PC-9 (cell line): ENCODE measurements at regions not wholly inside any gene's neighbourhood (a gene's known extent, or its start where the extent isn't known, plus 50 kb on each side); places are given as distances from the start of the nearest gene placed in this dataset.

Experiments
- BruUV-seq: library from RNA; stranded (reverse); fragments of 400-500 nt; replicated peaks from 2 replicates; lab custom pipeline; 2021; lab: Mats Ljungman, UMichigan
- CTCF ChIA-PET: fragments of 300-600 bp; sonication (Branson Sonifier 250); formaldehyde crosslinking; loops from one replicate; lab custom pipeline; 2022; ENCODE audit warnings: antibody characterized with exemption; lab: Charles Lee
- POLR2A ChIA-PET: fragments of 300-600 bp; sonication (Branson Sonifier 250); formaldehyde crosslinking; loops from one replicate; lab custom pipeline; 2022; ENCODE audit warnings: antibody characterized with exemption; ENCODE audit not compliant: unreplicated experiment; lab: Charles Lee
- DNase-seq, 2 experiments: peaks; one replicate each; pipeline versions ENCODE4 v3.0.0 to v3.0.0-alpha.2; 2015 to 2022; ENCODE audit warnings: mixed read lengths in 1 of 2
- H2AFZ ChIP-seq: fragments of 200-600 bp; sonication (generic); 2 replicates; pipeline ENCODE4 v1.8.1; 2017; ENCODE audit warnings: antibody characterized with exemption
- H3F3A ChIP-seq: fragments of 200-600 bp; sonication (generic); 2 replicates; pipeline ENCODE4 v1.8.1; 2017; ENCODE audit warnings: antibody characterized with exemption, mild to moderate bottlenecking, low read depth; ENCODE audit not compliant: insufficient read depth
- H3K27ac ChIP-seq: fragments of 200-600 bp; sonication (generic); 2 replicates; pipeline ENCODE4 v1.6.1; 2016; ENCODE audit warnings: mixed run types
- H3K27me3 ChIP-seq: fragments of 200-600 bp; sonication (generic); 2 replicates; pipeline ENCODE4 v1.6.1; 2016; ENCODE audit warnings: low read depth, mixed run types; ENCODE audit not compliant: insufficient read depth
- H3K36me3 ChIP-seq: fragments of 200-600 bp; sonication (generic); 2 replicates; pipeline ENCODE4 v1.6.1; 2016; ENCODE audit warnings: low read depth, mixed run types
- H3K4me1 ChIP-seq: fragments of 200-600 bp; sonication (generic); replicated peaks from 2 replicates; pipeline ENCODE4 v1.6.1; 2016; ENCODE audit warnings: mixed run types; ENCODE audit not compliant: insufficient read depth
- H3K4me2 ChIP-seq: fragments of 200-600 bp; sonication (generic); 2 replicates; pipeline ENCODE4 v1.6.1; 2017; ENCODE audit warnings: mixed run types
- H3K4me3 ChIP-seq: fragments of 200-600 bp; sonication (generic); 2 replicates; pipeline ENCODE4 v1.6.1; 2016; ENCODE audit warnings: mixed run types
- H3K79me2 ChIP-seq: fragments of 200-600 bp; sonication (generic); 2 replicates; pipeline ENCODE4 v1.6.1; 2017; ENCODE audit warnings: low read depth, mixed run types
- H3K9me2 ChIP-seq: fragments of 200-600 bp; sonication (generic); 2 replicates; pipeline ENCODE4 v1.8.1; 2017; ENCODE audit warnings: mild to moderate bottlenecking; ENCODE audit not compliant: insufficient read depth
- H3K9me3 ChIP-seq: fragments of 200-600 bp; sonication (generic); 2 replicates; pipeline ENCODE4 v1.8.1; 2016; ENCODE audit warnings: low read depth; ENCODE audit not compliant: insufficient read depth
- H4K20me1 ChIP-seq: fragments of 200-600 bp; sonication (generic); 2 replicates; pipeline ENCODE4 v1.8.1; 2017; ENCODE audit not compliant: insufficient read depth
- CTCF ChIP-seq: fragments of 200-600 bp; sonication (generic); conservative IDR thresholded peaks from 2 replicates; pipeline ENCODE4 v1.6.1; 2017; ENCODE audit warnings: mixed run types, antibody characterized with exemption, mild to moderate bottlenecking, moderate library complexity
- EZH2 ChIP-seq: fragments of 200-600 bp; sonication (generic); IDR thresholded peaks from 2 replicates; pipeline ENCODE4 v1.8.0; 2017; ENCODE audit warnings: antibody characterized with exemption, low read depth
- intact Hi-C: fragments of 100-400 bp; cut with micrococcal nuclease; formaldehyde crosslinking; loops from one replicate; pipeline ENCODE4 v1.10.0; 2022; ENCODE audit not compliant: unreplicated experiment

- Histone ChIP-seq H3K79me2 (no peaks in the 10 kb centered on the region), H3K27me3 (no peaks in the 10 kb centered on the region), H2AFZ (no peak overlapping the region), H3K9me3 (no peaks in the 10 kb centered on the region), H3F3A (no peaks in the 10 kb centered on the region), H3K36me3 (no peaks in the 10 kb centered on the region), H3K9me2 (no peaks in the 10 kb centered on the region), H3K27ac (no peak overlapping the region), H3K4me3 (no peak overlapping the region), H4K20me1 (no peaks in the 10 kb centered on the region), H3K4me1 (no peaks in the 10 kb centered on the region), H3K4me2 (no peak overlapping the region)
- no peak for DNase-seq
- no TSS peak for BruUV-seq
- intact Hi-C loops, result no loop called here
- TF ChIP-seq EZH2 (no peak), CTCF (no peak)
- POLR2A ChIA-PET, result no interaction called here
- CTCF ChIA-PET, result no interaction called here
Measured at GRCh38 chr10:118968060-118968459, 61.5 kb upstream of the NANOS1 start.

GRCh38 chr10:118968482-118968881 is 61.0 kb upstream of the NANOS1 start:
- H4K20me1 ChIP-seq, result no peaks in the 10 kb centered on the region
- no peaks in the 10 kb centered on the region for H3K9me2 ChIP-seq
- ChIA-PET CTCF (no interaction called here), POLR2A (no interaction called here)
- no peak overlapping the region for H3K4me2 ChIP-seq
- no peak overlapping the region for H3K27ac ChIP-seq
- no peak for TF ChIP-seq CTCF
- TF ChIP-seq EZH2, result no peak
- no peaks in the 10 kb centered on the region for H3F3A ChIP-seq
- H3K36me3 ChIP-seq, result no peaks in the 10 kb centered on the region
- intact Hi-C loops, result no loop called here
- no peaks in the 10 kb centered on the region for H3K27me3 ChIP-seq
- H3K4me3 ChIP-seq, result no peak overlapping the region
- no peaks in the 10 kb centered on the region for H3K9me3 ChIP-seq
- no peaks in the 10 kb centered on the region for H3K79me2 ChIP-seq
- DNase-seq, result no peak
- no peaks in the 10 kb centered on the region for H3K4me1 ChIP-seq
- H2AFZ ChIP-seq, result no peak overlapping the region
- no TSS peak for BruUV-seq

DNA sequence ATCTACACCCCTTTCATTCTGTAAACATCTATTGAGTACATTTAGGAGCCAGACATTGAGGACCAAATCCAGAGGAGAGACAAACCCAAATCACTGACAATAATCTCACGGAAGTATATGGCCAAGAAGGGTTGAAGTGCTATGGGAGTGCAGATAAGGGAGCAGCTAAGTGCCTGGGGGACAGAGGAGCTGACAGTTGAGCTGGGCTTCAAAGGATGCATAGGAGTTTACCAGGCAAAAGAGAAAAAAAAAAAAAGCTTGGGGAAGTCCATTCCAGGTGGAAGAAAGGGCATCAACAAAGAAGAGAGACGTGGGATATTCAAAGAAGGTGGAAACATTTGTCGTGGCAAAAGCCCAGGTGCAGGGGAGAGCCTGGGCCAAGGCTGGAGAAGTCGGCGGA is 60.5 kb upstream of the NANOS1 start:
- no peaks in the 10 kb centered on the region for H3K79me2 ChIP-seq
- H3K27me3 ChIP-seq, result no peaks in the 10 kb centered on the region
- peaks cover 3% of the 10 kb centered on the region; the same call in 1 of the 2 replicates for H3K9me3 ChIP-seq
- no peaks in the 10 kb centered on the region for H3K9me2 ChIP-seq
- no peaks in the 10 kb centered on the region for H3K36me3 ChIP-seq
- no peak overlapping the region for H3K4me3 ChIP-seq
- intact Hi-C loops, result no loop called here
- H3K4me1 ChIP-seq, result no peaks in the 10 kb centered on the region
- POLR2A ChIA-PET, result no interaction called here
- DNase-seq, result no peak
- H3K27ac ChIP-seq, result no peak overlapping the region
- no peaks in the 10 kb centered on the region for H4K20me1 ChIP-seq
- no TSS peak for BruUV-seq
- H2AFZ ChIP-seq, result no peak overlapping the region
- CTCF ChIA-PET, result interaction anchor here (0.6 kb wide), 1 partner anchor 51 kb away, joined by 11 read pairs; no protein-coding TSS in a partner anchor
- TF ChIP-seq EZH2, result no peak
- TF ChIP-seq CTCF, result no peak
- H3F3A ChIP-seq, result no peaks in the 10 kb centered on the region
- H3K4me2 ChIP-seq, result no peak overlapping the region
